Islet precursor cell (in vitro differentiated cells): ENCODE measurements at regions not wholly inside any gene's neighbourhood (a gene's known extent, or its start where the extent isn't known, plus 50 kb on each side); places are given as distances from the start of the nearest gene placed in this dataset.

Experiments used
- DNase-seq: peaks from one replicate; pipeline ENCODE4 v3.0.0-alpha.2; 2018

DNA sequence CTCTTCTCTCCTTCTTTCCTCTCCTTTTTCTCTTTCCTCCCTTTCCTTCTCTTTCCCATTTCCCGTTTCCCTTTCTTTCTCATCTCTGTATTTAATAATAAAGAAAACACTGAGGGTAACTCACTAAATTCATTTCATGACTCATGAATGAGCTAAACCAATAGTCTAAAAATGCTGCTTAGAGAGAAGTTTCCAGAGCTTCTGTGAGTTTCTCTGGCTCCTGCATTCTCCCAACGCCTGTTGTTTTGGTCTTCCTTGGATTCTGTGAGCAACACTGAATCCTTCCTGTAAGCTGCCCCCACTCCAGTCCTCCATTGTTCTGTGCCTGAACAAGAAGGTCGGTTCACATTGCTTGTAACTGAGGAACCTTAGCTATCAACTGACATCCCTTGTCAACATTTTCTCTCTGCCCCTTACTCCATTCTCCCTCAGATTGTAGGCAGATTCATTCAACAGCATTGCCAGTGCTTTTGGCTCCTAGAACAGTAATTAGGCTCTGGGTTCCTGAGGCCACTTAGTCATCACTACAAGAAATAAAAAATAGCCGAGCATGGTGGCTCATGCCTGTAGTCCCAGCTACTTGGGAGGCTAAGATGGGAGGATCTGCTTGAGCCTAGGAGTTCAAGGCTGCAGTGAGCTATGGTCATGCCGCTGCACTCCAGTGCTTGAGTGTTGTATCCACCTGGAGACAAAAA, 237.7 kb upstream of the KLF4 start:
- DNase-seq, result no peak

DNA sequence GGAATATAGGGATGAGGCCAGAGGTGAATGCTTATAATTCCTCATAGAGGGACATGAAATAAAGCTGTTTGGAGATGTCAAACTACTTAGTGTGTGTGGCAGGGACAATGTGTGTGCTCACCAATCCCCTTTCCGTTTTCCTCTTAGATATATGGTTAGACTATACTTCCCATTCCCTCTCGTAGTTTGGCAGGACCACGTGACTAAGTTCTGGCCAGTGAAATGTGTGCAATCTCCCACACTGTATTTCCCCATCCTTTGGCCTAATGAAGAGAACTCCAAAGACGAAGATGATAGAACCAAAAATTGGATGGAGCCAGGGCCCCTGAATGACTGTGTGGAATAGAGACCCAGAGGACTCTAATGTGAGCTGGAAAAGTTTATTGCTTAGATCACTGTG, 233.4 kb upstream of the KLF4 start:
- DNase-seq, result no peak

DNA sequence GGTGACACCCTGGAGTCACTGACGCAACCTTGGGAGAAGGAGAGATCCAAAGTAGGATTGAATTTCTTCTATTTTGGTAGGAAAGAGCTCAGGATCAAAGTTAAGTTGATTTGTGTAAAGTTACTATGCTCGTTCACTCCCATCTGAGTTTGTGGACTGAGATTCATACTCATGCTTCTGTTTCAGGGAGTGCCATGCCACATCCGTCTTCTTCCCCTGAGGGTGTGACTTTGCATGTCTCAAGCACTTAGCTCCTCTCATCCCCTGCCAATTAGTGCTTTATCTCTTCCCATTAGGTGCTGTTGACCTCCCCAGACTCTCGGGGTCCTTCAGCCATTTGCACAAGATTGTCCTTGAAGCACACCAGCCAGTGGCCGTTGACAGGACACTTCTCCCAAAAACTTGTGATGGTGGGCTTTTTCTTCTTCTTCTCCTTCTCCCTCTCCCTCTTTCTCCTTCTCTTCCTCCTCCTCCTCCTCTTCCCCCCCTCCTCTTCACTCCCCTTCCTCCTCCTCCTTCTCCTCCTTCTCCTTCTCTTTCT, 232.2 kb upstream of the KLF4 start:
- no peak for DNase-seq

DNA sequence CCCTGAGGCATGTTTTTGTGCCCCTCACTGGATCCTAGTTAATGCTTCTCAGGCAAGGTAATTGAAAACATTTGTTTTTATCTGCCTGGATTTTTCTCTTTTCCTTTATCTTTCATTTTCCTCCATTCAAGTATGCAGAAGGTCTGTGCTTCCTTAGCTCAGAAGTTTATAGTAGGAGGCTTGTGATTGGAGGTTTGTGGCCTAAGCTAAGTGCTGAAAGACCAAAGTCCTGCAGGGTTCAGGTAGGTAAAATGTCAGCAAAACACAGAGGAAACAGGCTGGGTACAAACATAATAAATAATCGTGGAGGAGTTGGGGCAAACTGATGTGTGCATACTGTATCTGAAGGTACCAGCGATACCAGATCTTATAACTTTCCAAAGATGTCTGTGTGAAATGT, 230.9 kb upstream of the KLF4 start:
- no peak for DNase-seq

DNA sequence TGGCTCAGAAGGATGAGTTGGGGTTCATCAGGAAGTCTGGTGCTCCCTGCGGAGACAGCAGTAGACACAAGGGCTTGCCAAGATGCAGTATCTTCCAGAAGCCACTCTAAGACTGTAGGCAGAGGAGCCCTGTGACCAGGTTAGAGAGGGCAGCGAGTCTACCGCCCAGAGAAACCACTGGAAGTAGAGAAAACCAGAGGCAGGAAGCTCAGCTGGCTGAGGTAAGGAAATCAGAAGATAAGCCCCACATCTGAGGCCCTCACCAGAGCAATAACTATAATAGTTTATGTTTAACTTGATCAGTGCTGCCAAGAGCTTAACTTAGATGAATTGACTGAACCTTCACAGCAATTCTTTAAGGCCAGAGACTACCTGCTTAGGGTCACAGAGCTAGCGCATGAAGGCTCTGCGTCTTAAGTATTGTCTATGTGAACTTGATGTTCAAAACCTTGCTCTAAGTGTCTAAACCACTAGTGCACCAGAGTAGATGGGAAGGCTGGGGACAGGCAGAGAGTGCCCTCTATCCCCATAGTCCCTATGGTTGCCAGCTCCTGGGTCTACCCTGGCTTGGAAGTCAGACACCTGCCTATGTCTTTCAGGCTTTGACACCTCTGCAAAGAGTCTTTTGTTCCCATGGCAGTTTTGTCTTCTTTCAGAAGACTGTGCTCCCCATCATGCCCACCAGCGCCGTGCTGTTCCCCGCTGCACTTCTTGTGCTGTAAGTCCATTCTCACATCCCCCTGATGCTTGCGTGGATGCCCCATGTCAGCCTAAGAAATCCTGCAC, 228.2 kb upstream of the KLF4 start:
- no peak for DNase-seq

DNA sequence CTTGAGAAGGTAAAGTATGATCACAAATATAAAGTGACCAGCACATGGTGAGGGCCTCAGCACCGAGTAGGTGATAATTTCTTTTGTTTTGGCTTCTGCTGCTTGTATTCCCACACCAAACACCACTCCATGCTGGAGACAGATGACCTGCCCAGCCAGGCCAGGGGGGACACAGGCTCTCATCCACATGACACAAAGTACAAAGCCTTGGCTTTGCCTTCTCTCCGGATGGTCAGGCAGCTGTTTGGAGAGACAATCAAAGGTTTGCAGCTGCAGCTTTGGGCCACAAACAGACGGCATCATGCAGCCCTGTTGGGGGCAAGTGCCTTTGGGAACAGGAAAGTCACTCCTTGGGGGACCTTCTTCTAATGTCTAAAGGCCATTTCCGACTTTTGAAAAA, 226.2 kb upstream of the KLF4 start:
- no peak for DNase-seq

DNA sequence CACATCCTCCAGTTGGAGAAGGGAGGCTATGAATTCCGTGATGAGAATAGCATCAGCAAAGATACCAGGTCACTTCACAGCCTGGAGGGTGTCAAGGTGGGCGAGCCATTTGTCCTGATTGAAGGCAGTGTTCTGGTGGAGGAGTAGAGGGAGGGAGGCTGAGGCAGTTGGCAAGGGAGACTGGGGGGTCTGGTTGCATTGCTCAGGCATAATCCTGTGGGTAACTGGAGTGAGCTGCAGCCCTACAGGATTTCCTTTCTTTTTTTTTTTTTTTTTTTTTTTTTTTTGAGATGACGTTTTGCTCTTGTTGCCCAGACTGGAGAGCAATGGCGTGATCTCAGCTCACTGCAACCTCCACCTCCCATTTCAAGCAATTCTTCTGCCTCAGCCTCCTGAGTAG, 223.9 kb upstream of the KLF4 start:
- no peak for DNase-seq

DNA sequence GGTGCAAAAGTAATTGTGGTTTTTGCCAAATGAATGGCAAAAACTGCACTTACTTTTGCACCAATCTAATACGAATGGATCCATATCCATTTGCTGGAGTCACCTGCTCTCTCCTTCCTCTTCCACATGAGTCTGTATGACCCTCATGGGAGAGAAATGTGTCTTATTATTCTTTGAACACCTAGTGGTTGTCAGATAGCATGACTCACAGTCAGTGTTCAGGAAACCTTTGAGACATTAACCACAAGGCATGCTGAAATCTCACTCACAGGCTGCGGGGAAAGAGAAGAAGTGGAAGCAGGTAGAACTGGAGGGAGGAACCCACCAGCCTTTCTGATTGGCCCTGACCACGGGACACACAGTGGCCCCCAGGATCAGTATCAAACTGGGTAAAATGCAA, 222.8 kb upstream of the KLF4 start:
- DNase-seq, result peak; percentile 69

DNA sequence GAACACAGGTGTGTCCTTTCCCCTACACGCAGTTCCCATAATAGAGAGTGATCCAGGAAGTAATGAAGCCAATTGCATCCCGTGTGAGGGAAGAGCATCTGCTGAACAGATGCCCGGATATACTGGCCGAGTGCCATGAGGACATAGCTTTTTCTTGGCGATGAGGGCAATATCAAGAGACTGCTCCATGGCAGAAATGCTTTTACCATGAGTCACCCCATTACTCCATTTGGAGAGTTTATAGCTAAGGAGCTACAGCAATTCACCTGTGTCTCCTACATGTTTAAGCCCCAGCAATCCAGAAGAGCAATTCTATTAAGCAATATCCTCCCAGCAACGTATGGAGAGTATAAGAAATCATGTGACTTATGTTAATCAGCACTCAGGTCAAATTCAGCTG, 222.0 kb upstream of the KLF4 start:
- DNase-seq, result no peak

DNA sequence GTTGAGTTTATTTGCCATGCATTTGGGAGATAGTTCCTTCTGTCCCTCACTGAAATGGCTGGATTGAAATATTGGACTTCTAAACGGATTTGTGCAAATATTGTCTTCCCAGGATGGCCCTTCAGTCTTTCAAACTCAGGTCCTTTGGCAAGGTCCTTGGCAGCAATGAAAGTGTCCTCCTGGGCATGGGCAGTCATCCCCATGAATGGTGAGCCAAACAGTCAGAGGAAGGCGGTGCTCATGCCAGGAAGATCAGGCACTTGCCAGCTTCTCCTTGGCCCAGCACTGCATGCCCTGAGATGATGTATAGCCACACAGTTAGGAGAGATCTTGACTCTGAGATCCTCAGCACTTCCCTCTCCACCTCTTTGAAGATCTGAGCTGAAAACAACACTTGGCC, 221.4 kb upstream of the KLF4 start:
- no peak for DNase-seq

DNA sequence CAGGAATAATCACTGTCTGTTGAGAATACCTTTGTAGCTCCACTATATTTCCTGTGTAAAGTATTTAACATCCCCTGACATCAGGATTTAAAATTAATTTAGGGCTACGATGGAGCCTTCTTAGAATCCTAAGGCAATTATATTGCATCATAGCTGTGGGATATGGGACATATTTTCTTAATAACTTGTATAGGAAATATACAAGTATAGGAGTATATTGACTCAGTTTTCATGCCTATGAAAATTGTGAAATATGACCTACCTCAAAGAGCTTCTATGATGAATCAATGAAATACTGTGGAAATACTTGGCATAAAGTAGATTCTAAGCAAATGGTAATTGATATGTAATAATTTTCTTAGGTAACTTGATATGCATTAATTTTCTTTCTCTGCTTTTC, 221.0 kb upstream of the KLF4 start:
- DNase-seq, result no peak

DNA sequence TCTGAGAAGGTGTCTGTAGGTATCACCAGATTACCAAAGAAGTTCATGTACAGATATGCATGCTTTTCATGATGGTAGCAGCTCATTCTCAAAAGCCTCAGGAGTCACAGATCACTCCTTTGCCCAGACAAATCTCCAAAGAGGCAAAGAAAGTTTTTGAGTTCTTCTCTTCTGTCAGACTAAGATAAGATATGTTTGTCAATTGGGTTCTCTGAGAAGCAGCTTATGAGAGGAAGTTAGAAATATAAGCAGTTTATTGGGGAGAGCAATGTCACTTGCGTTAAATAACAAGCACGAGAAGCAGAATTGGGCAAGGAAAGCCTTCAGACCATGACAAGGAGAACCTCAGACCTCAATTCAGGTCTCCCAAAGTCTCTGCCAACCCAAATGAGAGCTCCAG, 219.2 kb upstream of the KLF4 start:
- DNase-seq, result no peak

DNA sequence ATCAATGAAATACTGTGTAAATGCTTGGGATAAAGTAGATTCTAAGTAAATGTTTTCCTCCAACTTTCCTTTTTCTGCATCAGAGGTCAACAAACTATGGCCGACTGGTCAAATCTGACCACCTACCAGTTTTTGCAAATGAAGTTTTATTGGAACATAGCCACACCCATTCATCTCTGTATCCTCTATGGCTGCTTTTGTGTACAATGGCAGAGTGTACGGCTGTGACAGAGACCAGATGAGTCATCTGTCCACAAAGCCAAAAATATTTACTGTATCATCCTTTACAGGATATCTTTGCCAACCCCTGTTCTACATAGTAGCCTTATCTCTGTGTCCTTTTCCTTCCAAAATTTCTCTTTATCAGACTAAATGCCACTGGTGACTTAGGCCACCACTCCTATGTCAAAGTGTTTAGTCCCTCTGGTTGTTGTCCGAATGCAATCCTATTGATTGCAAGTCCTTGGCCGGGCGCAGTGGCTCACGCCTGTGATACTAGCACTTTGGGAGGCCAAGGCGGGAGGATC, 218.4 kb upstream of the KLF4 start:
- no peak for DNase-seq

DNA sequence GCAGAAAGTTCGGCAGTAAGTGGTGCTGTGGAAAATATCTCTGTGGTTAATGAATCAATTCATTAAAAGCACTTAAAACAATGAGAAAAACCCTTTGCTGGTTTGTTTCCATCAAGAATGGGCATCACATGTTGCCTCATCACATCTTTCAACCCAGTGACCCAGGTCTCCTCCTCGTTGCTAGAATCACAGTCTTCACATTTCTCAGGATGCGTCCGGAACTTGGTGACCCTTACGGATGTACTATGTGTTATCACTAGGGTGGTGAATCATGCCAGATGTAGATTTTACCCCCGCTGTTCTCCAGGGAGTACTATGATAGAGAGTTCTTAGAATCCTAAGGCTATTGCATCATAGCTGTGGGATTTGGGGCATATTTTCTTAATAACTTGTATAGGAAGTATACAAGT, 217.9 kb upstream of the KLF4 start:
- DNase-seq, result no peak

DNA sequence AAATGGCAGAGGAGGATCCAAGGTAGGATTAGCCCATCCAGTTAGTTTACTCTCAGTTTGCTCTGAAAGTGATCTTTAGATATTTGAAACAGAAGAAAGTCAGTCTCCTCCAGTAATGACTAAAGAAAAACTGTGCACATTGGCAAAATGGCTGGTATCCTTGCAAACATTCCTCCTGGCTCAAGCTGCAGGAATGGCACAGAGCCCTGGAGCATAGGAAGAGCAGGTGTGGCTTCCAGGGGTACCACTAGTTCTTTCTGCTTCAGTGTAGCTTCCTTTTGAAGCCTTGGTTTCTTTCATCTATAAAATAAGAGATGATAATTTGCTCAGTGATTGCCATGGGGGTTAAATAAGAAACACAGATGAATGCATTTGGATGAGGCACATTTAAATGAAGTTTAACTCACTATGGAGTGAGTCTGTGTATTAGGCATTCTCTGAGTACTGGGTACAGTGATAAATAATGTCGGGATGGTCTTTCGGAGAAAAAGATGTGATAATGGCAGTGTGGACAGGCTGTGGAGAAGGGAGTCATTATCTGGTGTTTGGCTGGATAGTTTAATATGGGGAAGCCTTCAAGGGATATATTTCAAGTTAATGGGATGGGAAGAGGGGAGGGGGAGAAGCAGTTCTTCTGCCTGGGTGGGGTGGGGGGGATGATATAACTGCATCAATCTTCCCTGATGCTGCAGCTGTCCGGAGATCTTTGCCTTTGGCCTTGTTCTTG, 217.3 kb upstream of the KLF4 start:
- no peak for DNase-seq

DNA sequence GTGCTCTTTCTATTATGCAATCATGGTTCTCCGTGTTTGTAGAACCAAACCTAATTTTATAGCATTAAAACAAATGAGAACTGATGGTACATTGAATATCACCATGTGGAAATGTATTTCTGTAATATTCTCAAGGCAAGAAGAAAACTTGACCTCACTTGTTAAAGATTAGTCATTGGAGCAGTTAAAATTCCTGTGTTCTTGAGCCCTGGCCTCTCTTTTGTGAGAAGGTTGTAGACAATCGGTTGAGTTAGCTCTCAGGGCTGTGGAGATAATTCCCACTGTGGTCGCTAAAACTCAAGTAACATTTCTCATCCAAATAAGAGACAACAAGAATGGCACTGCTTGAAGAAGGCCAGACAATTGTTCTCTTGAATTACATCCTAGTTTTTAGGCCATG, 216.0 kb upstream of the KLF4 start:
- no peak for DNase-seq

DNA sequence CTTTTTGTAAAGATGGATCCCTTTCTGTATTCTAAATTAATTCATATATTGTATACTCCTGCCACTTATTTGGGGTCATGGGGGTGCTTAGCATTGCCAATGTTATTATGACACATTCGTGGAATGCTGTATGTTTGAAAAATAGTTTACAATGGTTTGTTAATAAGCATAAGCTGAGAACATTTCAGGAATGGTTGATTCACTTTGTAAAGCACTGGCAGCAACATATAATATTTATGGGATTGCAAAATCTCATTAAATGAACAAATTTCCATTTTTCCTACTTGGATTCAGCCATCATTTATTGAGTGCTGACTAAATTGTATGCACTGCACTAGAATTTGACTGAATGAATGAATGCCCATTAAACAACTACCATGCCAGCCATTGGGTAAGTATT, 215.2 kb upstream of the KLF4 start:
- no peak for DNase-seq

DNA sequence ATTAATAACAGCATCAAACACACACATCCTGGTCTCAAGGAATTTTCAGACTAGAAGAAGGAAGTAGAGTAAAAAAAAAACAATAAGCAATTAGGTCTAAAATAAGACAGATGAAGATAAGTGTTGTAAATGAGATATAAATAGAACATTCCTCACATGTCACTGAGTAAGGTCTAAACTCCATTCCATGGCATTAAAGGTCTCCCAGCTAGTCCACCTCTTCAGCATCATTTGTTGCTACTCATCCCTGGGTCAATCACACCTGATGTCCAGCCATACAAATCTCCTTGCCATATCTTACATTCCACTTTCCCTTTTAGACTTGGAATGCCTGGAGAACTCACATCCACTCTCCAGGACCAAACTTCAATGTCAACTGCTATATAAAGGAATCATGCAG, 214.1 kb upstream of the KLF4 start:
- DNase-seq, result no peak

DNA sequence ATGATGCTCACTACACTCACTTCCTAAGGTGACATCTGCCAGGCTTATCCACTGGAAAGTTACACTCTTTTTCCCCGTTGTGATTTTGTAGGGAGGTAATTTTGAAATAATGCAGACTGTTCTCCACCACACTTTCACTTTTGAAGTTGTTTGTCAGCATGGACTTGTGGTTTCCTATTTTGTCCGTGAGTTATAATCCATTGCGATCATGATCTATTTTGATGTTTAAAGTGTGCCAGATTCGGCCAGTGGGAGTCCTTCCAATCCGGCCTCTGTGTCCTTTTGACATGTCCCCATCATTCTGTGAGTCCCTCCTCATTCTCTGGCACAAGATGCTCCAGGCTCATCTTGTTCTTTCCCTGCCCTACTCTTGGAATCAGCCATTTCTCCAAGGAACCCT, 211.3 kb upstream of the KLF4 start:
- no peak for DNase-seq

DNA sequence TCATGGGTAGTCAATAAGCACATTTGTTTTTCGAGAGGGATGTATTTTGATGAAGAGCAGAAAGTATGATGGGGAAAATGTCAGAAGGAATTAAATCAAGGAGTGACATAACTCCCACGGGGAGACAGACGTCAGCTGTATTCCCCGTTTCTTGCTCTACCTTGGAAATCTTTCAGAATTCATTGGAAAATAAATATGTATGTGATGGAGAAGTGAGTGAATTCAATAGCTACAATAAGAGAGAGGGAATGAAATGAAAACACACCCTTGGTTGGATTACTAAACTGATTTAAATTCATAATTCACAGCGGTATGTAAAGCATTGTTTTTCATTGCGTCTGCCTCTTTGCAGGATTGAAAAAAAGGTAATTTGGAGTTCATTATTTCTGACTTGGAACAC, 209.7 kb upstream of the KLF4 start:
- no peak for DNase-seq

DNA sequence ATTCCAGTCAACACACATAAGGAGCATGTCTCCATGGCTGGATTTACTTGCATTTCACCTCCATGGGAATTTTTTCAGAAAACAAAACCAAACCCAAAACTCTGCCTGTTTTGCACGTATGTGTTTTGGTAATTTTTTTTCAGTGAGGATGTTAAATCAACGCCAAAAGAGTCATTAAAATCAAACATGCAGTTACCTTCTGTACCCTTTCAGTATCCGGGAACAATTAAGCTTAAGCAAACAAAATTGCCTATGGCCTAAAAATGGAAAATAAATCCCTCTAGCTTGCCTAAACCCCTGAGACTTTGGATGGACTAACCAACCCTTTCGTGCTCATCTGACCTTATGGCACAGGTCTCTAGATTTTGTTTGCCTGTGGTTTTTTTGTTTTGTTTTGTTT, 209.2 kb upstream of the KLF4 start:
- no peak for DNase-seq

DNA sequence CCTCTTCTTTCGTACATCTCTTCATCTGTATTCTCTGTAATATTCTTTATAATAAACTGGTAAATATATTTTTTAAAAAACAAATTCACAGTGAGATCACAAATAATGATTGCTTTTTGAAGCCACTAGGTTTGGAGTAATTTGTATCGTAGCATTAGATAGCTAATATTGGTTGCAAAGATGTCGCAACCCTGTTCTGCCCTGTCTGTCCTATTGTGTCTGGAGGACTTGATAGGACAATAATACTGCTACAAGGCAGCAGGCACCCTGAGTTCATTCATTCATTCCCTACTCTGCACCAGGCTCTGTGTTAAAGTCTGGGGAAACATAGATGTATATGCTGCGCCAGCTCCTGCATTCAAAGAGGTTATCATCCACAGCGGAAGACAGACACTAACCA, 206.7 kb upstream of the KLF4 start:
- DNase-seq, result no peak

DNA sequence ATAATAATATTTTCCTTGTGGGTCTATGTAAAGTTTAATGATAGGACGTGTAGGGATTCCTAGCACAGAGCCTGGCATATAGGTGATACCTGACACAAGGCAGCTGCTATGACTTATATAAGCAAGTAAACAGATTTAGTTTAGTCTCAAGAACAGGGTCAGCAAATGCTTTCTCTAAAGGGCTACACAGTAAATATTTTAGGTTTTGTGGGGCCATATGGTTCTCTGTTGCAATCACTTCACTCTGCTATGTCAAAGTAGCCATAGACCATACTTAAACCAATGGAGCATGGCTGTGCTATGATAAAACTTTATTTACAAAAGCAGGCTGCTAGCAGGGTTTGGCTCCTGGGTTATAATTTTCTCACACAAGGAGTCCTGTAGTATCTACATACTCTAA, 204.8 kb upstream of the KLF4 start:
- no peak for DNase-seq
